SU-DHL-6 (cell line): ENCODE measurements at regions not wholly inside any gene's neighbourhood (a gene's known extent, or its start where the extent isn't known, plus 50 kb on each side); places are given as distances from the start of the nearest gene placed in this dataset.

Experiments used
- CTCF ChIP-seq: fragments of 200-600 bp; sonication (generic); IDR thresholded peaks from one replicate; pipeline ENCODE4 v1.5.1; 2017; ENCODE audit warnings: antibody characterized with exemption, mild to moderate bottlenecking, low read length, moderate library complexity; ENCODE audit not compliant: insufficient read depth, poor library complexity, severe bottlenecking
- EZH2phosphoT487 ChIP-seq: fragments of 200-600 bp; sonication (generic), shearing (Covaris generic); conservative IDR thresholded peaks from 2 replicates; pipeline ENCODE4 v1.6.1; 2018; ENCODE audit warnings: mild to moderate bottlenecking, antibody characterized with exemption, low read length, moderate library complexity, mixed read lengths

- TF ChIP-seq CTCF (no peak), EZH2phosphoT487 (no peak)
Observed at GRCh38 chr13:103694471-103694870, 628.3 kb upstream of the SLC10A2 start.
